Urothelium cell line (cell line): ENCODE measurements at regions not wholly inside any gene's neighbourhood (a gene's known extent, or its start where the extent isn't known, plus 50 kb on each side); places are given as distances from the start of the nearest gene placed in this dataset.

Source experiments
- DNase-seq: peaks from one replicate; pipeline ENCODE4 v3.0.0; 2011; ENCODE audit warnings: low spot score, mixed read lengths
- FAIRE-seq: peaks from 2 replicates; lab custom pipeline; 2011; peaks lifted over from hg19 to GRCh38; lab: Jason Lieb, UNC

DNA sequence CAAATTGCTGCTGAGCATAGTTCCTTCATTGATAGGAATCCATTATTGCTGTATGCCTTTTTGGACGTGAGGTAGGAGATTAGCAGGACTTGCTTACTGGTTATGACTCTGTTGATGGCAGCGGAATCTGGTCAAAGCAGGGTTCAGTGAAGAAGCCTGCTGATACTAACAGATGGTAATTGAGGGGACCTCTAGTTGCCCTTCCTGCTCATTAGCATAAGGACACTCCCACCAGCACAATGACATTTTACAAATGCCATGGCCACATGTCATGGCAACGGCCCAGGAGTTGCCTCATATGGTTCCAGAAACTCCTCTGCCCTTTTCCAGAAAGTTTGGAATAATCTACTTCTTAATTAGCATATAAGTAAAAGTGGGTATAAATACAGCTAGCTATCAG, 417.5 kb downstream of the CDC14C start:
- DNase-seq (no peak), FAIRE-seq (no peak)

GRCh38 chr7:49344556-49344955, 420.2 kb downstream of the CDC14C start:
- no peak for FAIRE-seq
- no peak for DNase-seq

DNA sequence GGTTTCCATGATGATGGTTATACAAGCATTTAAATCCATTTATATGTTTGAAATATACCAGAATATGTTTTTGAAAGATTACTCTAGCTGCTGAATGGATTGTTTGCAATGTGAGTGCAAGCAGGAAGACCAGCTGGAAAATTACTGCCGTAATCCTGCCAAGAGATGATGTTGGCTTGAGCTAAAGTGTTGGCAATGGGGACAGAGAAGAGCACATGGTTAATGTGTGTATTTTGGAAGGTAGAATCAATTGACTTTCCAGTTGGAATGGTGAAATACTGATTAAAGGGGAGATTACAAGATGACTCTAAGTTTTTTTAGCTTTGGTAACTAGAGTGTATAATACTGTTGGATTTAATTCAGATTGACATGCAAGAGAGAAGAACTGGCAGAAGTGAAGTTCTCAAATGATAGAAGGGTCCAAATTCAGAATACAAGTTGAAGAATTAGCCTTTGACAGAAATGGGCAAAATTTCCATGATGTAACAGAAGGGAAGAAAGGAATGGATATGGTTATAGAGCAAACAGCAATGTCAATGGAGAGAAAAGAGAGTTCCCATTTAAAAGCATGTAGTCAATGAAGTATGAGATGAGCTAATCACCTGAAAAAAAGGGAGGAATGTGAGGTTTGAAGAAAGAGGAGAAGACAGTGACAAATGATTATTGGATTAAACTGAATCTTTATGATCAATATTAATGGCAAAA, 422.0 kb downstream of the CDC14C start:
- DNase-seq (no peak), FAIRE-seq (no peak)

DNA sequence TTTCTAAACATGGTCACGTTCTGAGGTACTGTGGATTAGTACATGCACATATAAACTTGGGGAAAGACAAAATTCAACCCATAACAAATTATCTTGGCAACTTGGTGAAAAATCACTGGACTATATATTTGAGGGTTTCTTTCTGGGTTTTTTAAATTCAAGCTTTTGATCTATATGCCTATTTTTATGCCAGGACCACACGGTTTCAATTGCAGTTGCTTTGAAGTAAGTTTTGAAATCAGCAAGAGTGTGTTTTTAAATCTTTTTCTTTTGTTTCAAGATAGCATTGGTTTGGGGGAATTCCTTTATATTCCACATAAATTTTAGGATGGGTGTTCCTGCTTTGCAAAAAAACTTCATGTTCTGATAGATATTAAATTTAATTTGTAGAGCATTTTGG, 406.4 kb upstream of the VWC2 start:
- FAIRE-seq (no peak), DNase-seq (no peak)

- FAIRE-seq (no peak), DNase-seq (no peak)
Observed at GRCh38 chr7:49371771-49372170, 401.7 kb upstream of the VWC2 start.

DNA sequence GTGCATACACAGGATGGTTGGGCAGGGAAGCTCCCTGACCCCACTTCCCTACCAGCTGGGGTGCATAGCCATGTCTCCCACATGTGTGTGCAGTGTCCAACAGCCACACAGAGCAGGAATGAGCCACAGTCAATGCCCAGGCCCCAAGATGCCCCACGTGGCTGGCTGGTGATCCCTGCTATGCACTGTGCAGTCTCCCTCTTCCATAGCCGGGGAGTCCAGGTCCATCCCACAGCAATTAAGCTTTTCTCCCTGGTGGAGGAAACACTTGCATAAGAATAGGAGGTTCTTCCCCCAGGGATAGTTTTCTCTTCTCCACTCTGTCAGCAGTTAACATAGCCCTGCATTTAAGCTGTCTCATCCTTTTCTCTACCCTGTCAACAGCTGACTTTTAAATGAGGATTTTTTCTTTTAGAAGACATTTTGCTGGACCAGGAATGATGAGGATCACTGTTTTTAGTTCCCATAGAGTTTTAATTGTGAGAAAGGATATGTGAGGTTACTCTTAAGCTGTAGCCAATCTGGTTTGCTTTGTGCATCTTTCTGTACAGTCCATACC, 396.5 kb upstream of the VWC2 start:
- no peak for DNase-seq
- FAIRE-seq = peak; percentile 32

GRCh38 chr7:49386792-49387191, 386.6 kb upstream of the VWC2 start:
- no peak for FAIRE-seq

GRCh38 chr7:49389871-49390479, 383.5 kb upstream of the VWC2 start:
- FAIRE-seq (no peak), DNase-seq (no peak)

More at GRCh38 chr7:49386792-49387191, 386.6 kb upstream of the VWC2 start:
- DNase-seq = no peak

- peak; percentile 35 for FAIRE-seq
- peak; percentile 16 for DNase-seq
Observed at GRCh38 chr7:49396229-49396628, 377.2 kb upstream of the VWC2 start.

DNA sequence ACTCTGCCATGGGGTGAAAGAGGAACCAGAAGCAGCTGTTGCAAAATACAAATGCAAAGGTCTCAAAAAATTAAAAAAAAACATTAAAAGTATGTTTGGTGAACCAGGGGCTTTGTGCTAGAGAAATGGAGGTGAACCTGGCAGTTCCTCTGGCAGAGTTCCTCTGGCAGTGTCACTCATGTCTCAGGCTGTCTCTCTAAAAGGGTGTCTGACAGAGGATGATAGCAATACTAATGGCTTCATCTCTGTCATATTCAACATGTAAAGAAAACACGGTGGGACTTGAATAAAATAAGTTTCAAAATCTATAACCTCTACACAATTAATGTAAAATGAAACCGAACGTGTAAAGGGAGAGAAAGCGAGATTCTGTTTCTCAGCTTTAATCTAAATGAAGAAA, 375.7 kb upstream of the VWC2 start:
- no peak for DNase-seq
- no peak for FAIRE-seq

DNA sequence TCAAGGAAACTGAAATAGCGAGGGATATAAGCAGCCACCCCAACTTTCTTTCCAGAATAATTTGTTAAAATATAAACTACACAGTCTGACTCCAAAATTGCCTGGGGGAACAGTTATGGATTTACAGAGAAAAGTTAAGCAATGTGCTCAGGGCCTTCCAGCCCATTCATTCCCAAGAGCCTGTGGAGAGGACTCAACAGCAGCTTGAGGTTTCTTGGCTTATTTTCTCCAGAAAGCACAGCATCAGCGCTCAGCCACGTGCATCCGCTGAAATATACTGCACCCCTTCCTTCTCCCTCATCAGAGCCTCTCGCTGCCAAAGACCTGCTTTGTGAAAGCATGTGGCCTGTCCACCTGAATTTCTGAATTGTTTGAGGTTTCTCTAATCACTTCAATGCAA, 375.2 kb upstream of the VWC2 start:
- peak; percentile 7 for DNase-seq
- FAIRE-seq = no peak

DNA sequence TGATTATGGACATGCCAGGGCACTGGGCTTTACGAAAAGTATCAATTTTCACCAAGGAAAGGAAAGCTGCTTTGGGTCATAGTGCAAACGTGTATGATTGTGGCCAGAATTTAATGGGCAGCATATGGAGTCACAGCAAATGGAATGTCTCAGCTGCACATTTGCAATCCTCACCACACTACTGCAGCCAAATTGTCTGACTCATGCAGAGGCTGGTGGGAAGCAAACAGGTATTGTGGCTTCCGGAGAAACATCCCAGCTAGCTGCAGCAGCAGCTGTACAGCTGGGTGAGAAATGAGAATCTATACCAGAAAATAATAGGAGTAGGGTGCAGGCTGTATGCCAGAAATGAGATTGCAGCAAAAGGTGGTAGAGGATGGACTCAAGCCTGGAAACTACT, 374.7 kb upstream of the VWC2 start:
- peak; percentile 79 for FAIRE-seq
- peak; percentile 86 for DNase-seq

DNA sequence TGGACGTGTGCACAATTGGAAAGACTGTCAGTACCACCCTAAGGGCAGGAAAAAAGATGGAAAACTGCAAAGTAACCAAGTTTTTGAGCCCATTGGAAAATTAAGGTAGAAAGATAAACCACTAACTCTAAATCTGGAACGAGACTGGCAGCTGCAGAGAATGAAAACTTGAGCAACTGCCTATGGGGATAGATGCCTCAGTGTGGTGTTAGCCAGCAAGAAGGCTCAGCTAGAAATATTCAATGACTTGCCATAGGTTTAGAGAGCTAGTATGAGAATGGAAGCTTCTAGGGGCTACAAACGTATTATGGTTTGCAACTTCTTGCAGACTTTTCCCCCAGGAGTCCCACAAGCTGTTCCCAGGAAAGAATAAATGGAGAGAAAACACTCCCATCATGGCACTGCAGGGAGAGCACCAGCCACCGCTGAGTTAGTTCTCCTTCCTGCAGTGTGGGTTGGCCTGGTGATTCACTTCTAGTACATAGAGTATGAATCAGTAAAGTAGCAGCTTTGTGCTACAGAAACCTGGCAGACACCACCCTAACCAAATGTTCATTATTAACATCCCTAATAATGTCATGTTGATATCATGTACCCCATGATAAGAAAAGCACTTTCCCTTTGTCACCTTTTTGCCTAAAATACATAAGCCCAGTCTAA, 372.4 kb upstream of the VWC2 start:
- DNase-seq (peak; percentile 37), FAIRE-seq (peak; percentile 13)

GRCh38 chr7:49403844-49404243, 369.6 kb upstream of the VWC2 start:
- FAIRE-seq = no peak
- no peak for DNase-seq

GRCh38 chr7:49407205-49407604, 366.2 kb upstream of the VWC2 start:
- FAIRE-seq = no peak

DNA sequence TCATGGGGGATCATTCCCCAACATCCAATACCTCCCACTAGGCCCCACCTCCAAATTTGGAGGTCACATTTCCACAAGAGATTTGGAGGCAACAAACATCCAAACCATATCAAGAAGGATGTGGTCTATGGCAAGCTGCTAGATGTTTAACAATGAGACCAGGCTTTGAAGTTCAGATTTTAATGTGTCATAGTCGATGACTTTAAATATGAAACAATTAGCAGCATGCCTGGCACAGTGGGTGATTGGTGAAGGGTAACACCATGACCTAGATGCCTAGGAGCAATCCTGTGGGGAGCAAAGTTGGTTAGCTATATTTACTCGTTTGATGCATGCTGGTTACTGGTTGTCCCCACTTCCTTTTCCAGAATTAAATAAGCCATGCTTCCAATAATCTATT, 356.4 kb upstream of the VWC2 start:
- DNase-seq (no peak), FAIRE-seq (no peak)

More at GRCh38 chr7:49407205-49407604, 366.2 kb upstream of the VWC2 start:
- DNase-seq = no peak

- DNase-seq = no peak
- FAIRE-seq = no peak
Observed at GRCh38 chr7:49418963-49419362, 354.5 kb upstream of the VWC2 start.

DNA sequence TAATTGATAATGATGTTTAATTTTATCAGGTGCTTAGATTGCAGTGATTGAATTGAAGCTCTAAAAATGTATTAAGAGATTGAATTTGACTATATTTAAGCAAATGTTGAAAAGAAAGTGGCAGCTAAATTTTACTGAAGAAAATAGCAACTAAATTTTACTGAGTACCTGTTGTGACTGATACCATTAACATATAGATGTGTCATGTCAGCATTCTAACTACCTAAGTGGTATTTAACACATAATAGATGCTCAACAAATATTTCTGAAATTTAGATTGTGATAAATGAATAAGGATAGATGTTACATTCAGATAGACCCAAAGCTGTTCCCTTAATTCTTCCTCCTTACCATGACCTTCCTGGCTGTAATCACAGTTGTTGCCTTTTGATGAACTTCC, 350.9 kb upstream of the VWC2 start:
- FAIRE-seq (no peak), DNase-seq (no peak)

DNA sequence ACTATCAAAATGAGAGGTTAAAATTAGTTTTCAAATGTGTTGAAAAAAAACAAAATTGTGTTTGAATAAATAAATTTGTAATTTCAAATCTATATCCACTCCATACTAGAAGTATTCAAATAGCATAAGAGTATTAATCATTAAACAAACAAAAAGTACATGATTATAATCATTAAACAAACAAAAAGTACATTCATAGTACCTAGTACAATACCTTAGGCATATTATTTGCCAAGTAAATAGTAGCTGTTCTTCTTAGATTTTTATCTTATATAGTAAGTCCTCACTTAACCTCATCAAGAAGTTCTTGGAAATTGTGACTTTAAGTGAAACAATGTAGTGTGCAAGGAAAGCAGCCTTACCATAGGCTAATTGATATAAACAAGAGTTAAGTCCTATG, 349.3 kb upstream of the VWC2 start:
- DNase-seq (no peak), FAIRE-seq (no peak)

GRCh38 chr7:49425277-49425818, 348.1 kb upstream of the VWC2 start:
- FAIRE-seq (no peak), DNase-seq (no peak)

DNA sequence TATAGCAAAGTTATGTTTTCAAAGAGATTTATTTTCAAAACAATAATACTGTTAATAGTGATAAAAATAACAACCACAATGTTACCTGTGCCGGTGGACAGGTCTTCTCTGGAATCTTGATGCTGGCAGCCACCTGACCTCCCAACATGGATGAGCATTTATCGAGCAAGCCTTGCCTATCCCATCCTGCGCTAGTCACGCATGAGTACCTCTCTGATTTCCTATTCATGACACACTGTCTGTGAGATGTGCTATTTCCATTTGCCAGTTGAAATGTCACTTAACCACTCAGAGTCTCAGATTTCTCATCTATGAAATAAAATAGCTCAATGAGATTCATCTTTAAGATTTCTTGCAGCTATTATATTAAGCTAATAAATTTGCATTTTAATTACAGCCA, 341.2 kb upstream of the VWC2 start:
- no peak for DNase-seq
- no peak for FAIRE-seq

DNA sequence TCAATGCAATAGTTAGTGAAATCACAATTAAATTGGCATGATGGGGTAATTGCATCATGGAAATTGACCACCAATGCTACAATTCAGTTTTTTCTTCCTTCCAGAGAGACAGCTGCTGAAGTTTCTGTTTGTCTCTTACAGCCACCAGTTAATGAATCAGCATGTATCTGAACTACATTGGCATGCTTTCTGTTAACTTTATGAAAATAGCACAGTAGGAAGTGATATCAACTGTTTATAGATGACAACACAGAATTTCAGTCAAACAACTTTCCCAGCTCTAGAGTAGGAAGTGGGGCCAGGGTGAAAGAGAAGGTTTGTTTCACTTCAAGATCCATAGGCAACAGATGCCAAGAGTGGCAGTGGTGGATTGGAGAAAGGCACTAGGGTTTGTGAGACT, 339.6 kb upstream of the VWC2 start:
- DNase-seq (no peak), FAIRE-seq (no peak)
